ENCODE measurements at regions not wholly inside any gene's neighbourhood (a gene's known extent, or its start where the extent isn't known, plus 50 kb on each side); places are given as distances from the start of the nearest gene placed in this dataset.

DNA sequence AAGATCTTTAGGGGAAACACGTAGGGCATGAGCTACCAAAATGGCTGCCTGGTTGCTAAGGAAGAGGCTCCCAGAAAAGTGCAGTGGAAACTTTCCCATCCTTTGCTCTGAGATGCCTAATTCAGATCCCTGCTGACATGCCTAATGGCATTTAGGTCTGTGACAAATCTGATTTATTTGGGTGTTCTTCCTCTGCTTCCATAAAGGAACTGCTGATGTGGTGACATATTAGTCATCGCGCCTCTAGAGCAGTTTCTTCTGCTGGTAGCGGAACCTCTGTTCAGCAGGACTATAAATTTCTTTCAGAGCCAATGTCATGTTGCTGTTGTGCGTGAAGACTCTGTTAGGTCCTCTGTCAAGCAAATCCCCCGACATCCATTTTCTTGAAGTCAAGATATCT, 310.0 kb downstream of the PDHA2 start:
- intact Hi-C loops (cut with micrococcal nuclease) = no loop called here
- no peaks in the 10 kb centered on the region for H4K20me1 ChIP-seq (replicated peaks; ENCODE audit: control insufficient read depth, extremely low read depth, insufficient read depth, low read length)
- H3K4me3 ChIP-seq (replicated peaks in 1 of 3; ENCODE audit: insufficient read depth in 1 of 3, low read depth in 1 of 3, low read length in 3 of 3) = no peak overlapping the region
- no peaks in the 10 kb centered on the region for H3K4me1 ChIP-seq (ENCODE audit: control insufficient read depth, extremely low read depth, insufficient read depth, low read length)
- no TSS peak for BruUV-seq (replicated peaks)
- no peaks in the 10 kb centered on the region for H3K9me3 ChIP-seq (replicated peaks; ENCODE audit: control insufficient read depth, insufficient read depth, low read length)
- no peaks in the 10 kb centered on the region for H3K27me3 ChIP-seq (ENCODE audit: control insufficient read depth in 2 of 2, insufficient read depth in 2 of 2, low read length in 2 of 2)
- H2AFZ ChIP-seq (ENCODE audit: low read depth, low read length) = no peak overlapping the region
- ChIA-PET CTCF (no interaction called here), POLR2A (no interaction called here)
- H3K79me2 ChIP-seq (ENCODE audit: control insufficient read depth, insufficient read depth, low read length) = no peaks in the 10 kb centered on the region
- FAIRE-seq (no peak), DNase-seq (ENCODE audit: low read depth, low spot score) (peak; percentile 2)
- H3K27ac ChIP-seq (ENCODE audit: insufficient read depth, low read depth, low read length) = no peak overlapping the region
- no peaks in the 10 kb centered on the region for H3K36me3 ChIP-seq (ENCODE audit: control insufficient read depth in 2 of 2, extremely low read depth in 1 of 2, insufficient read depth in 2 of 2, low read length in 2 of 2)
- H3K9ac ChIP-seq (replicated peaks; ENCODE audit: extremely low read depth, insufficient read depth, low read length) = no peak overlapping the region
- H3K9me1 ChIP-seq (replicated peaks; ENCODE audit: control insufficient read depth, extremely low read depth, insufficient read depth, low read length) = no peaks in the 10 kb centered on the region
- dilution Hi-C loops (cut with MboI; ENCODE audit: extremely low pct_ligation_motif_present, low sequenced_read_pairs) = no loop called here
- H3K4me2 ChIP-seq (ENCODE audit: insufficient read depth, low read length) = no peak overlapping the region
- TF ChIP-seq POLR2AphosphoS5 (IDR thresholded peaks at IDR 0.05; ENCODE audit: insufficient read depth, low read depth, low read length) (no peak), GATA2 (IDR thresholded peaks at IDR 0.05; ENCODE audit: insufficient read depth, insufficient read length, low read depth, low read length) (no peak), JUN (IDR thresholded peaks at IDR 0.05; ENCODE audit: borderline replicate concordance, insufficient read depth, insufficient read length, low read depth) (no peak), EZH2 (IDR thresholded peaks at IDR 0.05; ENCODE audit: borderline replicate concordance, low read depth, low read length, severe bottlenecking) (no peak), FOS (IDR thresholded peaks at IDR 0.05; ENCODE audit: borderline replicate concordance, insufficient read depth, low read length) (no peak), POLR2A (IDR thresholded peaks at IDR 0.05; ENCODE audit: low read depth, low read length) (no peak), MYC (IDR thresholded peaks at IDR 0.05; ENCODE audit: low read depth, low read length) (no peak)
- TF ChIP-seq, protein P1, sequence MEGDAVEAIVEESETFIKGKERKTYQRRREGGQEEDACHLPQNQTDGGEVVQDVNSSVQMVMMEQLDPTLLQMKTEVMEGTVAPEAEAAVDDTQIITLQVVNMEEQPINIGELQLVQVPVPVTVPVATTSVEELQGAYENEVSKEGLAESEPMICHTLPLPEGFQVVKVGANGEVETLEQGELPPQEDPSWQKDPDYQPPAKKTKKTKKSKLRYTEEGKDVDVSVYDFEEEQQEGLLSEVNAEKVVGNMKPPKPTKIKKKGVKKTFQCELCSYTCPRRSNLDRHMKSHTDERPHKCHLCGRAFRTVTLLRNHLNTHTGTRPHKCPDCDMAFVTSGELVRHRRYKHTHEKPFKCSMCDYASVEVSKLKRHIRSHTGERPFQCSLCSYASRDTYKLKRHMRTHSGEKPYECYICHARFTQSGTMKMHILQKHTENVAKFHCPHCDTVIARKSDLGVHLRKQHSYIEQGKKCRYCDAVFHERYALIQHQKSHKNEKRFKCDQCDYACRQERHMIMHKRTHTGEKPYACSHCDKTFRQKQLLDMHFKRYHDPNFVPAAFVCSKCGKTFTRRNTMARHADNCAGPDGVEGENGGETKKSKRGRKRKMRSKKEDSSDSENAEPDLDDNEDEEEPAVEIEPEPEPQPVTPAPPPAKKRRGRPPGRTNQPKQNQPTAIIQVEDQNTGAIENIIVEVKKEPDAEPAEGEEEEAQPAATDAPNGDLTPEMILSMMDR (IDR thresholded peaks at IDR 0.05; ENCODE audit: extremely low read depth in 1 of 2, insufficient read depth in 1 of 2, low read depth in 1 of 2, low read length in 2 of 2) = no peak
- TF ChIP-seq, protein P2, sequence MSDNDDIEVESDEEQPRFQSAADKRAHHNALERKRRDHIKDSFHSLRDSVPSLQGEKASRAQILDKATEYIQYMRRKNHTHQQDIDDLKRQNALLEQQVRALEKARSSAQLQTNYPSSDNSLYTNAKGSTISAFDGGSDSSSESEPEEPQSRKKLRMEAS (IDR thresholded peaks at IDR 0.05; ENCODE audit: insufficient read depth, insufficient read length) = no peak
